Stimulated activated naive CD8-positive, alpha-beta T cell treated with anti-CD3 and anti-CD28 coated beads, Interleukin-15, amount 100 ng/mL, for 72 hours (primary cell): ENCODE measurements at regions not wholly inside any gene's neighbourhood (a gene's known extent, or its start where the extent isn't known, plus 50 kb on each side); places are given as distances from the start of the nearest gene placed in this dataset.
"Not testable (repeated sequence)": the region's sequence is repeated elsewhere in the genome, so short reads cannot be mapped to it uniquely, and the experiment has no call there.

Experiments
- ATAC-seq: fragments of 150-1000 bp; cut with Tn5 transposase; 2 replicates; pipeline ENCODE4 v1.10.0; 2021; ENCODE audit warnings: mild to moderate bottlenecking, moderate library complexity
- DNase-seq, 2 donors: peaks; one replicate each; pipeline ENCODE4 v3.0.0; 2021 to 2022
- H3K27ac Mint-ChIP-seq, 2 donors: one replicate each; pipeline ENCODE4 v1.8.0; 2022; ENCODE audit warnings: mild to moderate bottlenecking in 2 of 2, mixed read lengths in 2 of 2, moderate library complexity in 2 of 2
- H3K27me3 Mint-ChIP-seq: one replicate; pipeline ENCODE4 v1.8.0; 2022; ENCODE audit warnings: mixed read lengths
- H3K4me1 Mint-ChIP-seq: one replicate; pipeline ENCODE4 v1.8.0; 2022; ENCODE audit warnings: mild to moderate bottlenecking, mixed read lengths
- H3K4me3 Mint-ChIP-seq, 2 donors: one replicate each; pipeline ENCODE4 v1.8.0; 2022; ENCODE audit warnings: mild to moderate bottlenecking in 2 of 2, mixed read lengths in 2 of 2, moderate library complexity in 1 of 2
- H3K9me3 Mint-ChIP-seq, 2 donors: one replicate each; pipeline ENCODE4 v1.8.0; 2022; ENCODE audit warnings: mixed read lengths in 2 of 2

- H3K27ac Mint-ChIP-seq = no peak overlapping the region
- DNase-seq (no peak), ATAC-seq (no peak)
- no peaks in the 10 kb centered on the region for H3K9me3 Mint-ChIP-seq
- no peaks in the 10 kb centered on the region for H3K27me3 Mint-ChIP-seq
- H3K4me3 Mint-ChIP-seq = no peak overlapping the region
- no peaks in the 10 kb centered on the region for H3K4me1 Mint-ChIP-seq
Measured at GRCh38 chr1:163444665-163445064, 122.9 kb downstream of the NUF2 start.

GRCh38 chr1:163450986-163451385, 129.2 kb downstream of the NUF2 start:
- peaks cover 8 to 9% of the 10 kb centered on the region in 2 donors for H3K9me3 Mint-ChIP-seq
- H3K4me1 Mint-ChIP-seq = no peaks in the 10 kb centered on the region
- H3K4me3 Mint-ChIP-seq = no peak overlapping the region
- no peak overlapping the region for H3K27ac Mint-ChIP-seq
- no peaks in the 10 kb centered on the region for H3K27me3 Mint-ChIP-seq
- no peak for DNase-seq
- no peak for ATAC-seq

- H3K4me1 Mint-ChIP-seq = no peaks in the 10 kb centered on the region
- H3K9me3 Mint-ChIP-seq = no peaks in the 10 kb centered on the region
- H3K27me3 Mint-ChIP-seq = peaks cover 10% of the 10 kb centered on the region
- H3K27ac Mint-ChIP-seq = no peak overlapping the region
- ATAC-seq (no peak), DNase-seq (no peak)
- H3K4me3 Mint-ChIP-seq = no peak overlapping the region
Measured at GRCh38 chr1:163459539-163459938, 137.8 kb downstream of the NUF2 start.

- H3K4me1 Mint-ChIP-seq = no peaks in the 10 kb centered on the region
- no peak overlapping the region for H3K27ac Mint-ChIP-seq
- DNase-seq (no peak), ATAC-seq (no peak)
- H3K9me3 Mint-ChIP-seq = no peaks in the 10 kb centered on the region
- no peaks in the 10 kb centered on the region for H3K27me3 Mint-ChIP-seq
- no peak overlapping the region for H3K4me3 Mint-ChIP-seq
Measured at GRCh38 chr1:163467289-163467688, 145.5 kb downstream of the NUF2 start.

DNA sequence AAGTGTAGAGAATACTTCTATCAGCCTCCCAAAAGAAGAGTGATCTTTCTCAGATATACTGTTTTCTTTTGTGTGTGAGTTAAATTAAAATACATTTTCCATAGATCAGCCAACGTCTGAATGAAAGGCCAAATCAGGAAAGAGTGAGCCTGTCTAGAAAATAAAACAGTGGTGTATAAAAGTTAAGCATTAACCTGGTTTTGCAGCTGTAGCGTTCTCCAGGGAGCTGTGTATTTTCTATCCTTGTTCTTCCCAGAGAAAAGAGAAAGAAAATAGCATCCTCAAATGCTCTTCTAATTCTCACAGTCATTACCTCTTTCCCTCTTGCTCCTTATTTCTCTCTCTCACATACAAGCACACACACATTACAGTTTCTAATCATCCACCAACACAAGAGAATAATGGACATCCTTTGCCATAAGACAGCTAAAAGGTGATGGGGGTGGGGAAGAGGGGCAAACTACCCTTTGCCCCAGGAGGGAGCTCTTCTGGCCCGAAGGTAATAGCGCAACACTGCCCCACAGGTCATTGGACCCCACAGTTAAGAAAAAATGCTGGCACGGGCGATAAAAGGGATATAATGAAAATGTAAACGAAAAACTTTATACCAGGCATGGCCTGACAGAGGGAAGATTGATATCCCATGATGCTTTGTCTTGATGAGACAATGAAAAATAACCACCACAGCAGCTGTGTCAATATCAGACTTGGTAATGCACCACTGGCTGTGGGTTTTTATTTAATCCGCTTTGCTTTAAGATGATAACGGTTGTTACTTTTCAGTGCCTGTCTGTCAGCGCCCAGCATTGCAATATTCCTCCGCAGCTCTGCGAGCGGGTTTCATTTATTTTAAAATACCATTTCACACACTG, 150.3 kb downstream of the NUF2 start:
- no peak overlapping the region for H3K4me3 Mint-ChIP-seq
- no peak for DNase-seq
- no peaks in the 10 kb centered on the region for H3K4me1 Mint-ChIP-seq
- H3K9me3 Mint-ChIP-seq = no peaks in the 10 kb centered on the region
- no peaks in the 10 kb centered on the region for H3K27me3 Mint-ChIP-seq
- no peak overlapping the region for H3K27ac Mint-ChIP-seq
- ATAC-seq = no peak

DNA sequence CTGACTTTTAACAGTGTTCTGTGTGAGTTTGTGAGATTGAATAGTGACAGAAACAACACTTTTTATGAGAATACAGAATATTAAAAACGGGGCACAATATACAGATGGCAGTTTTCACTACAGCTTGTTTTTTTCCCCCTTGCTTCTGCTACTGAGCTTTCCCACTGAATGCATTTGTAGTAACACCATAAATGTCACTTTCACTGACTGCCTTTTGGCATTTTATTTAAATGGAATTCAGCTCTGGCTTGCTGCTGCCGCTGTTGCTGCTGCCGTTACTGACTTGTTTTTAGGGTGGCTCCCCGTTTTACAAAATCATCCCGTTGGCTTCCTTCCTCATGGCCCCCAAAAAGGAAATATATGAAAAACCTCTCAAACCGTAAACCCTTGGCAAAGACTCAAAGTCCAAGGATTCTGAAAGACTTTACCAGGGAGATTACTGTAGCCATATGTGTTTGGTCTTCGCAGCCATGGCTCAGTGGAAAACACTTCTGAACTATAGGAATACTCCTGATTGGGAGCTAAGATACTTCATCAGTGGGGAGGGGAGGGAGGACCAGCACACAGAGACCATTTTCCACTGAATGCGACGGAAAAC, 151.0 kb downstream of the NUF2 start:
- ATAC-seq = no peak
- DNase-seq = no peak
- no peaks in the 10 kb centered on the region for H3K4me1 Mint-ChIP-seq
- no peaks in the 10 kb centered on the region for H3K27me3 Mint-ChIP-seq
- H3K27ac Mint-ChIP-seq = no peak overlapping the region
- no peak overlapping the region for H3K4me3 Mint-ChIP-seq
- peaks cover under 1 to 2% of the 10 kb centered on the region in 2 donors for H3K9me3 Mint-ChIP-seq

GRCh38 chr1:163477276-163477830, 155.6 kb downstream of the NUF2 start:
- no peaks in the 10 kb centered on the region for H3K4me1 Mint-ChIP-seq
- H3K27ac Mint-ChIP-seq = no peak overlapping the region
- no peak for DNase-seq
- no peak for ATAC-seq
- no peaks in the 10 kb centered on the region for H3K27me3 Mint-ChIP-seq
- peaks cover 22 to 34% of the 10 kb centered on the region in 2 donors for H3K9me3 Mint-ChIP-seq
- H3K4me3 Mint-ChIP-seq = no peak overlapping the region

DNA sequence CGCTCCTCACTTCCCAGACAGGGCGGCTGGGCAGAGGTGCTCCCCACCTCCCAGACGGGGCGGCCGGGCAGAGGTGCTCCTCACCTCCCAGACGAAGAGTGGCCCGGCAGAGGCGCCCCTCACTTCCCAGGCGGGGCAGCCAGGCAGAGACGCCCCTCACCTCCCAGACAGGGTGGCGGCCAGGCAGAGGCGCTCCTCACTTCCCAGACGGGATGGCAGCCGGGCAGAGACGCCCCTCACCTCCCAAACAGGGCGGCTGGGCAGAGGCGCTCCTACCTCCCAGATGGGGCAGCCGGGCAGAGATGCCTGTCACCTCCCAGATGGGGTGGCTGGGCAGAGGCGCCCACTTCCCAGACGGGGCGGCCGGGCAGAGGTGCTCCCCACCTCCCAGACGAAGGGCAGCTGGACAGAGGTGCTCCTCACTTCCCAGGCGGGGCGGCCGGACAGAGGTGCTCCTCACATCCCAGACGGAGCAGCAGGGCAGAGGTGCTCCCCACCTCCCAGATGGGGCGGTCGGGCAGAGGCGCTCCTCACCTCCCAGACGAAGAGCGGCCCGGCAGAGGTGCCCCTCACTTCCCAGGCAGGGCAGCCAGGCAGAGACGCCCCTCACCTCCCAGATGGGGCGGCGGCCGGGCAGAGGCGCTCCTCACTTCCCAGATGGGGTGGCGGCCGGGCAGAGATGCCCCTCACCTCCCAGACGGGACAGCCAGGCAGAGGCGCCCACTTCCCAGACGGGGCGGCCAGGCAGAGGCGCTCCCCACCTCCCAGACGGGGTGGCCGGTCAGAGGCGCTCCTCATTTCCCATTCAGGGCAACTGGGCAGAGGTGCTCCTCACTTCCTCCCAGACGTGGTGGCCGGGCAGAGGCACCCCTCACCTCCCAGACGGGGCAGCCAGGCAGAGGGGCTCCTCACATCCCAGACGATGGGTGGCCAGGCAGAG, 176.9 kb downstream of the NUF2 start:
- not testable (repeated sequence) for H3K4me1 Mint-ChIP-seq, H3K27ac Mint-ChIP-seq, H3K4me3 Mint-ChIP-seq, DNase-seq, H3K27me3 Mint-ChIP-seq, ATAC-seq, H3K9me3 Mint-ChIP-seq

DNA sequence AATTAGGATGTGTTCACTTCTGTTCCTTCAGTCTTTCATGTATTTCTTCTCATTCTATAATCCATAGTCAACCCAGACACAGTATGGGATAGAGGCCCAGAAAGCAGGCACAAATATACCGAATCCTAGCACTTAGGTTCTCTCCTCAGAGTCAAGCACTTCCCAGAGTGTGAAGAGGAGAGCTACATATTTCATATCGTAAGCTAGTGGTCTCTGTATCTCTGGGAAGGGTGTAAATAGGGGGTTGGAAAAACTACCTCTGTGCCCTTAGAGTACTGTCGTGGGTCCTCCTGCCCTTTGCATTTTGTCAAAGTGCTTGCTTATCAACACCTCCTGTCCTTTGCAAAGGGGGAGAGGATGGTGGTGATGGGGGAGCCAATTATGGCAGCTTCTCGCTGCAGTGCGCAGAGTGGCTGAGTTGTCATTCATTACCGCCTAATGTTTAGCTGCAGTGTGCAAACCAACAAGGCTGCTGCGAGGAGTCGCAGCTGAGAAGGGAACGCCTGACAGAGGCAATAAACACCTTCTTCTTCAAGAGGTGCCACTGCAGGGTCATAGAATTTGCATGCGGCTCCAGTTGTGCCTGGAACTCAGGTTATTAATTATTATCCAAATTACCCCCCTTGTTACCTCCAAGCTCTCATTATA, 182.7 kb downstream of the NUF2 start:
- DNase-seq = no peak
- no peak overlapping the region for H3K4me3 Mint-ChIP-seq
- H3K9me3 Mint-ChIP-seq = peaks cover 0 to 9% of the 10 kb centered on the region in 2 donors
- no peak for ATAC-seq
- H3K27me3 Mint-ChIP-seq = no peaks in the 10 kb centered on the region
- H3K4me1 Mint-ChIP-seq = no peaks in the 10 kb centered on the region
- no peak overlapping the region for H3K27ac Mint-ChIP-seq

DNA sequence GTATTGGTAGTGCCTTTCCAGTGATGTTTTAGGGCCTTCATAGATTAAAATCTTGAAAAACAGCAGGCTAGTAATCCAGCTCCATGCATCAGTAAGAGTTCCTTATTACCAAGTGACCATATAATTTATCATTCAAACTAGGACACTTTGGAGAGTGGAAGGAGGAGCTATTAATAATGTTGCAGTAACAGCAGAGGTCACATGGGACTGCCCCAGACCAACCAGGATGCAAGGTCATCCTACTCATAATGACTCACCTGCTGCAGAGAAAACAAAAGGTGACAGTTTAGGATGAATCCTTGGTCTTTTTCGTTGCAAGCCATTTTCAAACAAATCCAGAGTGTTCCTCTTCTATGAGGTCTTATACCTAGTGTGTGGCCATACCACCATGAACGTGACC, 187.4 kb downstream of the NUF2 start:
- H3K27ac Mint-ChIP-seq = no peak overlapping the region
- no peaks in the 10 kb centered on the region for H3K4me1 Mint-ChIP-seq
- peaks cover 0 to 12% of the 10 kb centered on the region in 2 donors for H3K9me3 Mint-ChIP-seq
- ATAC-seq = no peak
- DNase-seq = no peak
- no peaks in the 10 kb centered on the region for H3K27me3 Mint-ChIP-seq
- H3K4me3 Mint-ChIP-seq = no peak overlapping the region

- no peaks in the 10 kb centered on the region for H3K4me1 Mint-ChIP-seq
- no peak for ATAC-seq
- H3K4me3 Mint-ChIP-seq = no peak overlapping the region
- no peaks in the 10 kb centered on the region for H3K27me3 Mint-ChIP-seq
- no peak for DNase-seq
- H3K27ac Mint-ChIP-seq = no peak overlapping the region
- H3K9me3 Mint-ChIP-seq = peaks cover 0 to 12% of the 10 kb centered on the region in 2 donors
Measured at GRCh38 chr1:163512349-163512989, 190.7 kb downstream of the NUF2 start.

- Mint-ChIP-seq H3K4me3 (no peak overlapping the region), H3K27ac (no peak overlapping the region), H3K27me3 (no peaks in the 10 kb centered on the region), H3K4me1 (no peaks in the 10 kb centered on the region), H3K9me3 (no peaks in the 10 kb centered on the region)
- ATAC-seq (no peak), DNase-seq (no peak)
Measured at GRCh38 chr1:163523375-163524029, 201.7 kb downstream of the NUF2 start.

GRCh38 chr1:163528710-163529348, 207.1 kb downstream of the NUF2 start:
- no peak for ATAC-seq
- H3K27me3 Mint-ChIP-seq = no peaks in the 10 kb centered on the region
- no peak for DNase-seq
- H3K4me3 Mint-ChIP-seq = no peak overlapping the region
- no peak overlapping the region for H3K27ac Mint-ChIP-seq
- no peaks in the 10 kb centered on the region for H3K4me1 Mint-ChIP-seq
- H3K9me3 Mint-ChIP-seq = peaks cover 0 to 5% of the 10 kb centered on the region in 2 donors

GRCh38 chr1:163531345-163531744, 209.6 kb downstream of the NUF2 start:
- no peak for ATAC-seq
- peaks cover 0 to 6% of the 10 kb centered on the region in 2 donors for H3K9me3 Mint-ChIP-seq
- no peak overlapping the region for H3K4me3 Mint-ChIP-seq
- H3K27ac Mint-ChIP-seq = no peak overlapping the region
- H3K27me3 Mint-ChIP-seq = no peaks in the 10 kb centered on the region
- H3K4me1 Mint-ChIP-seq = no peaks in the 10 kb centered on the region
- no peak for DNase-seq
